Bronchial epithelial cell (primary cell): ENCODE measurements at regions not wholly inside any gene's neighbourhood (a gene's known extent, or its start where the extent isn't known, plus 50 kb on each side); places are given as distances from the start of the nearest gene placed in this dataset.

Experiments used
- DNase-seq: peaks from one replicate; pipeline ENCODE4 v3.0.0-alpha.2; 2010; ENCODE audit warnings: low read depth
- FAIRE-seq: peaks from 2 replicates; lab custom pipeline; 2011; peaks lifted over from hg19 to GRCh38; lab: Jason Lieb, UNC
- H3K27me3 ChIP-seq: 2 replicates; pipeline ENCODE4 v1.5.1; 2011; ENCODE audit warnings: low read length; ENCODE audit not compliant: control insufficient read depth, insufficient read depth
- H3K36me3 ChIP-seq: 2 replicates; pipeline ENCODE4 v1.5.1; 2011; ENCODE audit warnings: low read length; ENCODE audit not compliant: control insufficient read depth, insufficient read depth
- H3K4me3 ChIP-seq: 2 replicates; pipeline ENCODE4 v1.5.1; 2011; ENCODE audit warnings: mild to moderate bottlenecking, low read depth, low read length, control low read depth
- CTCF ChIP-seq: IDR thresholded peaks from 2 replicates; pipeline ENCODE4 v1.5.1; 2011; ENCODE audit warnings: mild to moderate bottlenecking, moderate library complexity, low read length, control low read depth, inconsistent platforms; ENCODE audit not compliant: insufficient read depth, severe bottlenecking

DNA sequence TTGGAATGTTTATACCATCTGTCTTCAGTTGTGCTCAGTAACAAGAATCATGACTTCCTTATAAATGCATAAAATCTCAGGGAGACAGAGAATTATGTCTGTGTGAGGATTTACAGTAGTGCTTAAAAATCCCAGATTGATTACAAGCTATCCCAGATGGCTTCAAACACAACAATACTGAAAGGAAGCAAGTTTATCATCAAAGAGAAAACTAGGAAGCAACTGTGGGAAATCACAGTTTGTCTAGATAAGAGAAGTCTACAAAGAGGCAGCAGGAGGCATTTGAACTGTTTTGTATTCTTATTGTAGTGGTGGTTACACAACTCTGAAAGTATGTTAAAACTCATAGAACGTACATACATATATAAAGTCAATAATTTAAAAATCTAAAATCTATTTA lies 104.4 kb upstream of the SALL4 start:
- DNase-seq (no peak), FAIRE-seq (no peak)
- no peak for TF ChIP-seq CTCF
- Histone ChIP-seq H3K27me3 (no peaks in the 10 kb centered on the region), H3K4me3 (no peak overlapping the region), H3K36me3 (no peaks in the 10 kb centered on the region)

- FAIRE-seq (no peak), DNase-seq (no peak)
- Histone ChIP-seq H3K36me3 (no peaks in the 10 kb centered on the region), H3K4me3 (no peak overlapping the region), H3K27me3 (no peaks in the 10 kb centered on the region)
- no peak for TF ChIP-seq CTCF
Measured at GRCh38 chr20:51906049-51906448, 103.7 kb upstream of the SALL4 start.

GRCh38 chr20:51902933-51903332 lies 100.6 kb upstream of the SALL4 start:
- FAIRE-seq (no peak), DNase-seq (no peak)
- H3K4me3 ChIP-seq = no peak overlapping the region
- no peaks in the 10 kb centered on the region for H3K27me3 ChIP-seq
- H3K36me3 ChIP-seq = no peaks in the 10 kb centered on the region
- no peak for TF ChIP-seq CTCF

DNA sequence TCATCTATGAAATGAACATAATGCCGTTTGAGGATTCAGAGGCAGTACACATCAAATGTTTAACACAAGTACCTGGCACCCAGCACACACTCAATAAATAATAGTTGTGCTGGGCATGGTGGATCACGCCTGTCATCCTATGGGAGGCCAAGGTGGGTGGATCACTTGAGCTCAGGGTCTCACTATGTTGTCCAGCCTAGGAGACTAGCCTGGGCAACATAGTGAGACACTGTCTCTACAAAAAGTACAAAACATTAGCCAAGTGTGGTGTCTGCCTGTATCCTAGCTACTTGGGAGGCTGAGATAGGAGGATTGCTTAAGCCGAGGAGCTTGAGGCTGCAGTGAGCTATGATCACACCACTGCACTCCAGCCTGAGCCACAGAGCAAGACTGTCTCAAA lies 98.1 kb upstream of the SALL4 start:
- H3K27me3 ChIP-seq = no peaks in the 10 kb centered on the region
- no peak for FAIRE-seq
- no peak overlapping the region for H3K4me3 ChIP-seq
- TF ChIP-seq CTCF = no peak
- DNase-seq = no peak
- H3K36me3 ChIP-seq = no peaks in the 10 kb centered on the region

GRCh38 chr20:51899674-51900073 lies 97.4 kb upstream of the SALL4 start:
- FAIRE-seq (no peak), DNase-seq (no peak)
- no peak overlapping the region for H3K4me3 ChIP-seq
- H3K36me3 ChIP-seq = no peaks in the 10 kb centered on the region
- no peaks in the 10 kb centered on the region for H3K27me3 ChIP-seq
- no peak for TF ChIP-seq CTCF

DNA sequence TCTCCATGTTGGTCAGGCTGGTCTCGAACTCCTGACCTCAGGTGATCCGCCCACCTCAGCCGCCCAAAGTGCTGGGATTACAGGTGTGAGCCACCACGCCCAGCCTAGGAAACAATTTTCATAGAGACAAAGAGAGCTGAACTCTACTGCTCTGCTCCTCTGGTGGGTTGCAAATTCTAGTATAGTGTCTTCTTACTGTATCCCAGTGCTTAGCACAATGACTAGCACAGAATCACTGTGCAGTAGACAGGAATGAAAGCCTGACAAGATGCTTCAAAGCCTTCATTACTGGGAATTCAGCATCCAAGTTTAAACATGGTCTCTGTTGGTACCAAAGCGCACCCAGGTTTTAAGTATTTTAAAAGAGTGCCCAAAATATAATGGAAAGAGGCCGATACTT lies 96.5 kb upstream of the SALL4 start:
- no peak for FAIRE-seq
- Histone ChIP-seq H3K27me3 (no peaks in the 10 kb centered on the region), H3K4me3 (no peak overlapping the region), H3K36me3 (no peaks in the 10 kb centered on the region)
- no peak for TF ChIP-seq CTCF
- no peak for DNase-seq
